ENCODE measurements at regions not wholly inside any gene's neighbourhood (a gene's known extent, or its start where the extent isn't known, plus 50 kb on each side); places are given as distances from the start of the nearest gene placed in this dataset.

DNA sequence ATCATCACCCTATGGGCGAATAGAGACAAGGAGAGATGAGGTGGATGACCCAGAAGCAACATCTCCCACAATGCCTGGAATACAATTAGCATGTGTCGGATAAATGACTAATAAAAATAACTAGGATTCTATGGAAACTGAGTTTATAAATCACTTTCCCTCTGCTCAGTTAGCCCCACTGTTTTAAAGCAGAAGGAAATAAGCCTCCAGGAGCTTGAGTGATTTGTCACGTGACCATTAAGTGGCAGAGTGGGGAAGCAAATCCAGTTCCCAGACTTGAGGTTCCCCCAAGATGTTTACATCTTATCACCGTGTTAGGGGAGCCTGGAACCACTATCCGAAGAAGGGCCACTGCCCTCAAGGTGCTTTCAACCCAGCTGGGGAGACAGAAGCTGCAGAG is 136.5 kb upstream of the CCND2 start:
- no peaks in the 10 kb centered on the region for H3K36me3 ChIP-seq (ENCODE audit: control insufficient read depth, insufficient read depth, low read length)
- no peak for DNase-seq (ENCODE audit: extremely low read depth, insufficient read length)
- H3K27me3 ChIP-seq (replicated peaks; ENCODE audit: control insufficient read depth, insufficient read depth, low read length), result no peaks in the 10 kb centered on the region
- TF ChIP-seq, protein P1, sequence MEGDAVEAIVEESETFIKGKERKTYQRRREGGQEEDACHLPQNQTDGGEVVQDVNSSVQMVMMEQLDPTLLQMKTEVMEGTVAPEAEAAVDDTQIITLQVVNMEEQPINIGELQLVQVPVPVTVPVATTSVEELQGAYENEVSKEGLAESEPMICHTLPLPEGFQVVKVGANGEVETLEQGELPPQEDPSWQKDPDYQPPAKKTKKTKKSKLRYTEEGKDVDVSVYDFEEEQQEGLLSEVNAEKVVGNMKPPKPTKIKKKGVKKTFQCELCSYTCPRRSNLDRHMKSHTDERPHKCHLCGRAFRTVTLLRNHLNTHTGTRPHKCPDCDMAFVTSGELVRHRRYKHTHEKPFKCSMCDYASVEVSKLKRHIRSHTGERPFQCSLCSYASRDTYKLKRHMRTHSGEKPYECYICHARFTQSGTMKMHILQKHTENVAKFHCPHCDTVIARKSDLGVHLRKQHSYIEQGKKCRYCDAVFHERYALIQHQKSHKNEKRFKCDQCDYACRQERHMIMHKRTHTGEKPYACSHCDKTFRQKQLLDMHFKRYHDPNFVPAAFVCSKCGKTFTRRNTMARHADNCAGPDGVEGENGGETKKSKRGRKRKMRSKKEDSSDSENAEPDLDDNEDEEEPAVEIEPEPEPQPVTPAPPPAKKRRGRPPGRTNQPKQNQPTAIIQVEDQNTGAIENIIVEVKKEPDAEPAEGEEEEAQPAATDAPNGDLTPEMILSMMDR (IDR thresholded peaks at IDR 0.05; ENCODE audit: insufficient read depth, low read length, poor library complexity, severe bottlenecking), result no peak
- H3K4me3 ChIP-seq (replicated peaks; ENCODE audit: low read depth, low read length), result no peak overlapping the region

DNA sequence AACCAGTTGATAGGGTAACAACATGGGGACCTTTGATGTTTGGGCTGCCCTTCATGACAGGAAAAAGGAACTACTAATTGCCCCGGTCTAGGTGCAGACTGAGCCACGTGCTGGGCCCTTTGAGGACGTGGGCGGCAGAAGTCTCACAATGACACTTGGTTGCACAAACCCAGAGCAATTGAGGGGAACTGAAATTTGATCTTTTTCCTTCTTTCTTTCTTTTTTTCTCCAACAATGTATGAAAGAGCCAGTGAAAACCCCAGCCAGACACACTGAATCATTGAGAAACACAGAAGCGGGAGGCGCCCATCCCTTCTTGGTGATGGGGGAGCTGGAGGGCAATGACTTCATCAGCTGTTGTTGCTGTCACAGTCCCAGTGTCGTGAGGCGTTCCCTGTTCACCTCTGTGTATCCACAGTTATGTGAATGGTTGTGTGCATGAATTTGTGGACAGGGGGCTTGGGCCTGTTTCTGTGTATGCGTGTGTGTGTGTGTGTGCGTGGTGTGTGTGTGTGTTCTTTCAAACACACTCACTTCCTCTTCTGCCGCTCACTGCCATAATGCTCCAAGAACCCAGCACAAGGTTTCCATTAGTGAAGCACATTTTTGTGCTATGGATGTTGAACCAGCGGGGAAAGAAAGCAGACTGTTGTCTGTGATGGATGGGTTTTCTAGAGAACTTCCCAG is 137.5 kb upstream of the CCND2 start:
- peak; percentile 81 for DNase-seq (ENCODE audit: extremely low read depth, insufficient read length)
- TF ChIP-seq, protein P1 (IDR thresholded peaks at IDR 0.05; ENCODE audit: insufficient read depth, low read length, poor library complexity, severe bottlenecking), result no peak
- no peaks in the 10 kb centered on the region for H3K36me3 ChIP-seq (ENCODE audit: control insufficient read depth, insufficient read depth, low read length)
- H3K27me3 ChIP-seq (replicated peaks; ENCODE audit: control insufficient read depth, insufficient read depth, low read length), result no peaks in the 10 kb centered on the region
- no peak overlapping the region for H3K4me3 ChIP-seq (replicated peaks; ENCODE audit: low read depth, low read length)

DNA sequence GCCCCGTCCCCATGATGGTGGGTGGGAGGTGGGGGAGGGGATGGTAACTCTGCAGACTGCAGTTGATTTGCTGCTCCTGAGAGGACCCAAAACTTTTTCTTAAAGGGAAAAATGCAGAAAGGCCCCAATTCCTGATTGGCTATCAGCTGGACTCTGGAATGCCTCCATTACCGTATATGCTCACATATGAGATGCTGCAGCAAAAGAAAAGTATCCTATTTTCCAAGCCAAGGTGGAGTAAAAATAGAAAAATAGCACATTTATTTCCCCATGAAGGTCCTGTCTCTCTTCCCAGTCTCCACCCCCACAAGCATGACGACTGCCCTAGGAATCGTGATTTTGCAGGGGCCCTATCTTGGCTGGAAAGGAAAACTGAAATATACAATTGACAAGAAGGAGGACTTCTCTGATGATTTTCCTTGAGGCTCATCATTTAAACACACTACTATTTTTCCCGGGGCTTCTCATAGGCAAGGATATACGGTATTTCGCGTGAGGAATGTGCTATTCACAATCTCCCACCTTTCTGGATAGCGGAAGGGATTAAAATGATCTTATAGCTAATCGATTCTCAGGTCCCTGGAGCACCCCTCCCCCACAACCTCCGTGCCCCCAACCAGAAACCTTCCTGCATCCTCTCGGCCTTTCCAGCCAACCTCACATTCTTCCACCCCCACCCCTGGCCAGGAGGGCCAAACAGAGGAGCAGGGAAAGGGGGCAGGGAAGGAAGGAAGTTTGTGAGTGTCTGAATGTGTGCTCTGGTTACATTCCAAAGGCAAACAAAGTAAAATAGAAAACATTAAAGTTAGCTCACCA is 138.9 kb upstream of the CCND2 start:
- Histone ChIP-seq H3K27me3 (replicated peaks; ENCODE audit: control insufficient read depth, insufficient read depth, low read length) (no peaks in the 10 kb centered on the region), H3K4me3 (replicated peaks; ENCODE audit: low read depth, low read length) (no peak overlapping the region), H3K36me3 (ENCODE audit: control insufficient read depth, insufficient read depth, low read length) (no peaks in the 10 kb centered on the region)
- DNase-seq (ENCODE audit: extremely low read depth, insufficient read length), result no peak
- TF ChIP-seq, protein P1 (IDR thresholded peaks at IDR 0.05; ENCODE audit: insufficient read depth, low read length, poor library complexity, severe bottlenecking), result no peak

DNA sequence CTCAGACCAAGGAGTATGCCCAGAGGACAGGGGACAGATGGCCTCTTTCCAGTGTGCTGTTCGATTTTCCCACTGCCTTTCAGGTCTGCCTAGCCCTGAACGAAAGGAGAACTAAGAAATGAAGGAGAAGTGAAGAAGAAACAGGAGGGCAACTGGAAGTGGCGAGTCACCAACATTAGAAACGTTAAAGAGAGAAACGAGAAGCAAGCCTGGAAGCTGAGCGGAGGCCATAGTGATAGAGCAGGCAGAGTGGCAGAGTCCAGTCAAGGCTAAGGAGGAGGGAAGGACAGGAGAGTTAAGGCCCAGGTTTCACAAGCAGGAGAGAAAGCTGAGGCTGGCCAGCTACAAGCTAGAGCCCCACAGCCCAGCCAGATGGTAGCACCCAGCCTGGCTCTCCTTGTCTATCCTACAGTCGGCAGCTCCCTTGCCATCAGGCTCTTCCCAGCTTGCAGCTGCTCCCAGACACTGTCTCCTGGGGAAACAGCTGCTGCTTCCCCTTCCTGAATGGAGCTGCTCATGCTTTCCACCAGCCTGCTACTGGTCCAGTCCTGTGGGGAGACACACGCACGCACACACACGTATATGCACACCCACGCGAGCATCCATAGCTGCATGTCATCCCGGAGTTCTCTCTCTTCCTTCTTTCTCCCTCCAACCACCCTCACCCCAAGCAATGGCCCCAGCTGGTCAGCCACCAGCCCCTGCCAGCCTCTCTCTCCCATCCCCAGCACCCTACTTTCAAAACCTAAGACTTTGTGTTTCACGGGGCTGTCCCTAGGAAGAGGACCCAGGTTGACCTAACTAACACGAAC is 139.7 kb upstream of the CCND2 start:
- Histone ChIP-seq H3K36me3 (ENCODE audit: control insufficient read depth, insufficient read depth, low read length) (no peaks in the 10 kb centered on the region), H3K27me3 (replicated peaks; ENCODE audit: control insufficient read depth, insufficient read depth, low read length) (no peaks in the 10 kb centered on the region), H3K4me3 (replicated peaks; ENCODE audit: low read depth, low read length) (no peak overlapping the region)
- TF ChIP-seq, protein P1 (IDR thresholded peaks at IDR 0.05; ENCODE audit: insufficient read depth, low read length, poor library complexity, severe bottlenecking), result no peak
- no peak for DNase-seq (ENCODE audit: extremely low read depth, insufficient read length)

DNA sequence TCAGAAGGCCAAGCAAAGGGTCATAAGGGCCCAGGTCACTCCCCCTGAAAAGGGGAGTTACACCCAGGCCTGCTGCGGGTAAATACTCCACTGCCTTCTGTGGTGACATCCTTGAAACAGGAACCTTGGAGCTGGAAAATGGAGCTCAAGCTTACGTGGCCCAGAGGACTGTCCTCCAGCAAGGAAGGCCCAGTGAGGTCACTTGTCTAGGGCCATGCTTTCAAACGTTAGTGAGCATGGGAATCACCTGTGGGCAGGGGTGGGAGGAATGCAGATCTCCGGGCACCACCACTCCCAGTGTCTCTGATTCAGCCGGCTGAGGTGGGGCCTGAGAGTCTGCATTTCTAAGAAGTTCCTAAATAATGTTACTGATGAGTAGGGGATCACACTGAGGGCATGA is 140.5 kb upstream of the CCND2 start:
- no peaks in the 10 kb centered on the region for H3K36me3 ChIP-seq (ENCODE audit: control insufficient read depth, insufficient read depth, low read length)
- TF ChIP-seq, protein P1 (IDR thresholded peaks at IDR 0.05; ENCODE audit: insufficient read depth, low read length, poor library complexity, severe bottlenecking), result no peak
- H3K27me3 ChIP-seq (replicated peaks; ENCODE audit: control insufficient read depth, insufficient read depth, low read length), result no peaks in the 10 kb centered on the region
- no peak overlapping the region for H3K4me3 ChIP-seq (replicated peaks; ENCODE audit: low read depth, low read length)
- DNase-seq (ENCODE audit: extremely low read depth, insufficient read length), result no peak

Data from GM06990 (cell line).